ENCODE measurements at regions not wholly inside any gene's neighbourhood (a gene's known extent, or its start where the extent isn't known, plus 50 kb on each side); places are given as distances from the start of the nearest gene placed in this dataset.

GRCh38 chr3:28595372-28595771 lies 246.7 kb upstream of the AZI2 start:
- H3K18ac ChIP-seq (ENCODE audit: extremely low read depth, low read length): no peak overlapping the region
- POLR2A ChIA-PET (ENCODE audit: partially characterized antibody): no interaction called here
- FAIRE-seq: no peak
- H2BK5ac ChIP-seq (ENCODE audit: low read depth, low read length): no peak overlapping the region
- no peak overlapping the region for H4K5ac ChIP-seq (ENCODE audit: insufficient read length, low read depth, low read length)
- TF ChIP-seq MAFK (IDR thresholded peaks at IDR 0.05; ENCODE audit: low read depth, low read length) (no peak), BRCA1 (IDR thresholded peaks at IDR 0.05; ENCODE audit: low read depth, low read length) (no peak), SP2 (IDR thresholded peaks at IDR 0.05; ENCODE audit: low read length) (no peak), TAF7 (optimal IDR thresholded peaks at IDR 0.05; ENCODE audit: borderline replicate concordance, low read depth, low read length) (no peak), RAD21 (IDR thresholded peaks at IDR 0.05 in 1 of 2, conservative IDR thresholded peaks at IDR 0.05 in 1 of 2; ENCODE audit: low read depth in 2 of 2, low read length in 2 of 2) (peak; percentile 13 to 18; a peak in 2 of 4 replicates), CHD1 (IDR thresholded peaks at IDR 0.05; ENCODE audit: low read depth, low read length) (no peak)
- H3K9ac ChIP-seq (replicated peaks in 1 of 4; ENCODE audit: extremely low read depth in 1 of 4, low read depth in 3 of 4, low read length in 3 of 4): no peak overlapping the region
- CTCF ChIA-PET (ENCODE audit: partially characterized antibody): interaction anchor here (1.4 kb wide), 1 partner anchor 11 kb away, joined by 5 read pairs; no protein-coding TSS in a partner anchor
- no peak overlapping the region for H3K14ac ChIP-seq (ENCODE audit: insufficient read length)
- H4K8ac ChIP-seq (ENCODE audit: extremely low read depth, insufficient read depth, low read length): no peak overlapping the region
- H3K79me2 ChIP-seq (ENCODE audit: control insufficient read depth in 1 of 2, insufficient read depth in 2 of 2, low read length in 2 of 2): no peaks in the 10 kb centered on the region
- H2BK20ac ChIP-seq (ENCODE audit: low read length): no peak overlapping the region
- H2AFZ ChIP-seq (ENCODE audit: low read length): no peak overlapping the region
- H3K27me3 ChIP-seq (replicated peaks in 1 of 4; ENCODE audit: control insufficient read depth in 3 of 4, extremely low read depth in 1 of 4, insufficient read depth in 3 of 4, low read length in 3 of 4): no peaks in the 10 kb centered on the region
- no peak overlapping the region for H3K56ac ChIP-seq (replicated peaks; ENCODE audit: insufficient read length, low read depth, low read length)
- no peak overlapping the region for H3K23ac ChIP-seq (ENCODE audit: insufficient read length)
- no peaks in the 10 kb centered on the region; the same call in 1 of the 2 replicates for H3K23me2 ChIP-seq (ENCODE audit: low read depth, low read length)
- H3K9me3 ChIP-seq (ENCODE audit: insufficient read depth in 2 of 2, low read depth in 1 of 2, low read length in 1 of 2): no peaks in the 10 kb centered on the region
- WGBS, 2 experiments (ENCODE audit: extremely low coverage in 1 of 2, insufficient coverage in 1 of 2, insufficient read length in 1 of 2, insufficient replicate concordance in 2 of 2, low coverage in 1 of 2, low lambda C conversion rate in 2 of 2, missing lambda C conversion rate in 1 of 2): 92% methylated on average over 4 of the region's 4 CpGs; no CpG with 5 or more reads in 1 of the 2 experiments
- H3K36me3 ChIP-seq (ENCODE audit: control insufficient read depth in 2 of 4, insufficient read depth in 4 of 4, low read length in 3 of 4): no peaks in the 10 kb centered on the region
- H3K4me3 ChIP-seq (ENCODE audit: extremely low read depth in 1 of 4, insufficient read depth in 2 of 4, low read depth in 3 of 4, low read length in 4 of 4): no peak overlapping the region
- no peak overlapping the region for H2BK120ac ChIP-seq (replicated peaks; ENCODE audit: low read depth, low read length)
- no peak overlapping the region for H3K4me2 ChIP-seq (ENCODE audit: insufficient read depth in 1 of 2, low read depth in 2 of 2, low read length in 2 of 2)
- H2BK12ac ChIP-seq (ENCODE audit: low read depth, low read length): no peak overlapping the region
- no peak overlapping the region for H2BK15ac ChIP-seq (ENCODE audit: low read length)
- no peaks in the 10 kb centered on the region for H3K79me1 ChIP-seq (ENCODE audit: low read depth, low read length)
- DNase-seq (ENCODE audit: low read depth in 1 of 2, low spot score in 2 of 2): no peak
- no peak overlapping the region for H2AK5ac ChIP-seq (ENCODE audit: low read depth, low read length)
- H3K4ac ChIP-seq (replicated peaks; ENCODE audit: insufficient read length, low read depth, low read length): no peak overlapping the region
- peaks cover 0 to 2% (median 0%) of the 10 kb centered on the region in 4 experiments; a peak in 3 of 7 replicates for H3K4me1 ChIP-seq (replicated peaks in 1 of 4; ENCODE audit: control insufficient read depth in 3 of 4, insufficient read depth in 4 of 4, low read length in 3 of 4)
- no peak overlapping the region for H3K27ac ChIP-seq (ENCODE audit: low read depth, low read length)
- H4K91ac ChIP-seq (replicated peaks; ENCODE audit: insufficient read length, low read length): no peak overlapping the region
- no peaks in the 10 kb centered on the region for H4K20me1 ChIP-seq (replicated peaks in 1 of 2; ENCODE audit: control insufficient read depth in 1 of 2, insufficient read depth in 2 of 2, low read length in 2 of 2)

Measured in H1 (cell line).